Esophagus squamous epithelium (tissue), 4 donors: ENCODE measurements at regions not wholly inside any gene's neighbourhood (a gene's known extent, or its start where the extent isn't known, plus 50 kb on each side); places are given as distances from the start of the nearest gene placed in this dataset.

Experiments used
- POLR2A ChIP-seq, 4 donors: fragments of 450-650 bp; IDR thresholded peaks; one replicate each; pipeline ENCODE4 v1.6.1; 2017; ENCODE audit warnings: antibody characterized with exemption in 4 of 4, mild to moderate bottlenecking in 4 of 4, moderate library complexity in 3 of 4
- TF ChIP-seq, protein P1 (sequence below), 6 experiments: fragments of 450-650 bp in 4 of 6; fragments of 200-600 bp in 2 of 6; sonication (generic) in 2 of 6; IDR thresholded peaks; one replicate each; pipeline ENCODE4 v1.5.1; 2016 to 2019; ENCODE audit warnings: antibody characterized with exemption in 6 of 6, mild to moderate bottlenecking in 4 of 6, moderate library complexity in 4 of 6

- TF ChIP-seq, protein P1, sequence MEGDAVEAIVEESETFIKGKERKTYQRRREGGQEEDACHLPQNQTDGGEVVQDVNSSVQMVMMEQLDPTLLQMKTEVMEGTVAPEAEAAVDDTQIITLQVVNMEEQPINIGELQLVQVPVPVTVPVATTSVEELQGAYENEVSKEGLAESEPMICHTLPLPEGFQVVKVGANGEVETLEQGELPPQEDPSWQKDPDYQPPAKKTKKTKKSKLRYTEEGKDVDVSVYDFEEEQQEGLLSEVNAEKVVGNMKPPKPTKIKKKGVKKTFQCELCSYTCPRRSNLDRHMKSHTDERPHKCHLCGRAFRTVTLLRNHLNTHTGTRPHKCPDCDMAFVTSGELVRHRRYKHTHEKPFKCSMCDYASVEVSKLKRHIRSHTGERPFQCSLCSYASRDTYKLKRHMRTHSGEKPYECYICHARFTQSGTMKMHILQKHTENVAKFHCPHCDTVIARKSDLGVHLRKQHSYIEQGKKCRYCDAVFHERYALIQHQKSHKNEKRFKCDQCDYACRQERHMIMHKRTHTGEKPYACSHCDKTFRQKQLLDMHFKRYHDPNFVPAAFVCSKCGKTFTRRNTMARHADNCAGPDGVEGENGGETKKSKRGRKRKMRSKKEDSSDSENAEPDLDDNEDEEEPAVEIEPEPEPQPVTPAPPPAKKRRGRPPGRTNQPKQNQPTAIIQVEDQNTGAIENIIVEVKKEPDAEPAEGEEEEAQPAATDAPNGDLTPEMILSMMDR (IDR thresholded peaks at IDR 0.05): no peak
- TF ChIP-seq POLR2A (IDR thresholded peaks at IDR 0.05): no peak
Observed at GRCh38 chr2:66059332-66059731, 375.6 kb upstream of the MEIS1 start.
